Pancreas (tissue), 10 donors: ENCODE measurements at regions not wholly inside any gene's neighbourhood (a gene's known extent, or its start where the extent isn't known, plus 50 kb on each side); places are given as distances from the start of the nearest gene placed in this dataset.
"Not testable (repeated sequence)": the region's sequence is repeated elsewhere in the genome, so short reads cannot be mapped to it uniquely, and the experiment has no call there.

Experiments used
- ATAC-seq, 4 donors: fragments of 200-7000 bp; cut with Tn5 transposase; one replicate each; pipeline versions ENCODE4 v1.8.0 to v1.9.1; 2020; ENCODE audit warnings: mild to moderate bottlenecking in 4 of 4, moderate library complexity in 4 of 4
- DNase-seq, 6 donors: peaks; one replicate each; pipeline ENCODE4 v3.0.0-alpha.2; 2020
- FAIRE-seq: peaks from 2 replicates; lab custom pipeline; 2012; peaks lifted over from hg19 to GRCh38; lab: Jason Lieb, UNC
- H3K27ac ChIP-seq, 4 donors: fragments of 200-600 bp; sonication (generic); 1 replicate in 3 of 4; 2 replicates in 1 of 4; pipeline versions ENCODE4 v1.5.0 to v1.8.0; 2020
- H3K27me3 ChIP-seq, 4 donors: fragments of 200-600 bp; one replicate each; pipeline ENCODE4 v1.8.0; 2021
- H3K36me3 ChIP-seq, 3 donors: fragments of 200-600 bp; sonication (generic) in 1 of 3; one replicate each; pipeline versions ENCODE4 v1.5.0 to v1.8.0; 2020 to 2021
- H3K4me1 ChIP-seq, 3 donors: fragments of 200-600 bp; one replicate each; pipeline ENCODE4 v1.8.0; 2021
- H3K4me3 ChIP-seq, 4 donors: fragments of 200-600 bp; sonication (generic) in 2 of 4; one replicate each; pipeline versions ENCODE4 v1.5.0 to v1.8.0; 2020 to 2021
- H3K9me3 ChIP-seq, 4 donors: fragments of 200-600 bp; one replicate each; pipeline ENCODE4 v1.8.0; 2021
- WGBS, 2 donors: extraction: QIAGEN DNeasy Blood & Tissue Kit; methylation state at CpG; one replicate each; pipeline ENCODE4 v1.1.7; 2013; 5-methylcytosine and 5-hydroxymethylcytosine counted together
- intact Hi-C, 3 donors: fragments of 100-400 bp; cut with DNase I; formaldehyde crosslinking; loops; one replicate each; pipeline versions ENCODE4 v1.11.1 to v1.14.2; 2022
- TF ChIP-seq, protein P1 (sequence below), 4 donors: fragments of 200-600 bp; sonication (generic) in 3 of 4; IDR thresholded peaks; one replicate each; pipeline versions ENCODE4 v1.5.0 to v1.8.0; 2021; ENCODE audit warnings: antibody characterized with exemption in 4 of 4
- donor health status: healthy with polysubstance abuse.
- donor health status: DM: no; HTN: no; CAD: no; lungs with moderate emphysema.
- donor health status: DM: no; HTN: no; CAD: no.
- donor health status: control.
- donor health status: control.
- donor health status: Bipolar disorder and iron deficiency.
- donor health status: DM: yes; HTN: yes; CAD: no.
- donor health status: DM: no; HTN: no; CAD: no.
- donor health status: DM: no; HTN: no; CAD: no.
- donor health status: DM: yes; HTN: yes; CAD: no.

DNA sequence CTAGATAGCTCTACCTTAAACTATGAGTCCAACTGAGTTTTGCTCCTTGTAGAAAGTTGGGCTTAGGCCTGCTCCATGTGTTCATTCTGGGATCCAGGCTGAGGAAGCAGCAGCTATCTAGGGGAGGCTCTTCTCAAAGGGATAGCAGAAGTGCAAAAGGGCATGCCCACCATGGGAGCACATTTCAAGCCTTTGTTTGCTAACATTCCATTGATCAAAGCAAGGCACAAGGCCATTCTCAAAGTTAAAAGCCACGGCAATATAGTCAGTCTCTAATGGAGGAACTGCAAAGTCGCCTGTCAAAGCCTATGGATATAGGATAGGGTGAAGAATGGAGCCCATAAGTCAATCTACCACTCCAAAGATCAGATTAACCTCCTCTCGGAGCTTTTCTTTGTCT, 488.1 kb upstream of the ARX start:
- Histone ChIP-seq H3K4me3 (no peak overlapping the region), H3K4me1 (no peaks in the 10 kb centered on the region), H3K9me3 (no peaks in the 10 kb centered on the region), H3K27me3 (peaks cover 0 to 6% (median 0%) of the 10 kb centered on the region in 4 donors), H3K27ac (no peak overlapping the region), H3K36me3 (no peaks in the 10 kb centered on the region)
- no peak for ATAC-seq
- DNase-seq = no peak
- no peak for FAIRE-seq
- 50 to 53% methylated on average over 3 of the region's 3 CpGs for WGBS, 2 donors
- intact Hi-C loops = no loop called here
- TF ChIP-seq, protein P1, sequence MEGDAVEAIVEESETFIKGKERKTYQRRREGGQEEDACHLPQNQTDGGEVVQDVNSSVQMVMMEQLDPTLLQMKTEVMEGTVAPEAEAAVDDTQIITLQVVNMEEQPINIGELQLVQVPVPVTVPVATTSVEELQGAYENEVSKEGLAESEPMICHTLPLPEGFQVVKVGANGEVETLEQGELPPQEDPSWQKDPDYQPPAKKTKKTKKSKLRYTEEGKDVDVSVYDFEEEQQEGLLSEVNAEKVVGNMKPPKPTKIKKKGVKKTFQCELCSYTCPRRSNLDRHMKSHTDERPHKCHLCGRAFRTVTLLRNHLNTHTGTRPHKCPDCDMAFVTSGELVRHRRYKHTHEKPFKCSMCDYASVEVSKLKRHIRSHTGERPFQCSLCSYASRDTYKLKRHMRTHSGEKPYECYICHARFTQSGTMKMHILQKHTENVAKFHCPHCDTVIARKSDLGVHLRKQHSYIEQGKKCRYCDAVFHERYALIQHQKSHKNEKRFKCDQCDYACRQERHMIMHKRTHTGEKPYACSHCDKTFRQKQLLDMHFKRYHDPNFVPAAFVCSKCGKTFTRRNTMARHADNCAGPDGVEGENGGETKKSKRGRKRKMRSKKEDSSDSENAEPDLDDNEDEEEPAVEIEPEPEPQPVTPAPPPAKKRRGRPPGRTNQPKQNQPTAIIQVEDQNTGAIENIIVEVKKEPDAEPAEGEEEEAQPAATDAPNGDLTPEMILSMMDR (IDR thresholded peaks at IDR 0.05) = no peak

- FAIRE-seq = no peak
- WGBS, 2 donors = 59 to 64% methylated on average over 2 of the region's 2 CpGs
- no peak overlapping the region for H3K27ac ChIP-seq
- no peaks in the 10 kb centered on the region for H3K27me3 ChIP-seq
- DNase-seq = no peak
- no peak for ATAC-seq
- H3K4me1 ChIP-seq = no peaks in the 10 kb centered on the region
- no peaks in the 10 kb centered on the region for H3K9me3 ChIP-seq
- H3K4me3 ChIP-seq = no peak overlapping the region
- TF ChIP-seq, protein P1 (IDR thresholded peaks at IDR 0.05) = no peak
- intact Hi-C loops = no loop called here
- H3K36me3 ChIP-seq = no peaks in the 10 kb centered on the region
These were observed 492.0 kb upstream of the ARX start for GRCh38 chrX:25507801-25508200.

GRCh38 chrX:25519258-25519657, 503.5 kb upstream of the ARX start:
- intact Hi-C loops = no loop called here
- Histone ChIP-seq H3K27me3 (peaks cover 0 to 7% (median 0%) of the 10 kb centered on the region in 4 donors), H3K4me1 (peaks cover 0 to 4% (median 3%) of the 10 kb centered on the region in 3 donors), H3K27ac (no peak overlapping the region), H3K36me3 (no peaks in the 10 kb centered on the region), H3K9me3 (no peaks in the 10 kb centered on the region), H3K4me3 (no peak overlapping the region)
- WGBS, 2 donors = 53 to 64% methylated on average over 2 of the region's 2 CpGs
- ATAC-seq (no peak), FAIRE-seq (no peak), DNase-seq (no peak)
- TF ChIP-seq, protein P1 (IDR thresholded peaks at IDR 0.05) = no peak

- peaks cover 0 to 12% (median 0%) of the 10 kb centered on the region in 4 donors for H3K27me3 ChIP-seq
- H3K4me3 ChIP-seq, ATAC-seq, H3K9me3 ChIP-seq, H3K27ac ChIP-seq, FAIRE-seq, H3K4me1 ChIP-seq, H3K36me3 ChIP-seq, DNase-seq, intact Hi-C loops: not testable (repeated sequence)
- WGBS, 2 donors = 82 to 83% methylated on average over 20 of the region's 20 CpGs
These were observed 506.8 kb upstream of the ARX start for GRCh38 chrX:25522443-25523010.

DNA sequence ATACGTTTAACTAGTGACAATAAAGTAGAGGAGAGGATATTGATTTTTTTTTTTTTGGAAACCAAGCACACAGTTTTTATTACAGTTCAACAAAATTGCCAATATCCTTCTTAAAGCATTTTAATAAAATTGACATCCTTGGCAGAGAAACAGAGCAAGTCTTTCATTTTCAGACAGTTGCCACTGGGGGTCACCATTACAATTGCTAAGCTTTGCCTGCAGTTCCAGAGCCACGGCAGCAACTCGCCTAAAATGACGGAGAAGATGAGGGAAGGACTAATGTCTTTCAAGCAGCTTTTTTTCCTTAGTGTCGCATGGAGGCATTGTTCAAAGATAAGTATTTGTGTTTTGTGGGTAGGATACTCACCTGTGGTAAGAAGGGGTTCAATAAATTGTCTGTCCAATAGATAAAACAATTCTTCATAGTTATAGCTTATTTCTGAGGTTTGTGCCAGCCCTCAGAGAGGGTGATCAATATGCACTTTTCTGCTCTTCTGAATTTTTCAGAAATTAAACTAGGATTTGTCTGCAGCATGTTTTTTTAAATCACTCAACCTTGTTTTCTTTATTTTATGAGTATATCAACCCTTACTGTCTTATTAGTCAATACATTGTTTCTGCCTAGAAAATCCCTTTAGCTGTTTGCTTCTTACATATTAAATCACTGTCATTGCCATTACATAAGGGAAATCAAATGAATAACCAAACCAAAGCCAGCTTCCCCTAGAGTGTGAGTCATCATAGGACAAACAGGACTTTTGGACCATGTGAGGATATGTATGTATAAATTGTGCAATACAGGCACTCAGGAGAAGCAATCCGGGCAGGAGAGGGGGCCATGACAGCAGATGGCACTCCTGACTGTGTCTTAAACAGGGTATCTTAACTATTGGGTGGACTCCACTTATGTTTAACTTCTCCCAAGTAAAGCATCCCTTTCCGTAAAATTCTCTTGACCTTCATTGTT, 508.1 kb upstream of the ARX start:
- intact Hi-C loops = no loop called here
- peak in 2 of 6 donors; percentile 15 to 20 for DNase-seq
- WGBS, 2 donors = 14% methylated on average over 7 of the region's 7 CpGs
- TF ChIP-seq, protein P1 (IDR thresholded peaks at IDR 0.05) = peak in 2 of 4 donors; percentile 21 to 25
- peak; percentile 39 for FAIRE-seq
- Histone ChIP-seq H3K27me3 (peaks cover 0 to 16% (median 0%) of the 10 kb centered on the region in 4 donors), H3K9me3 (no peaks in the 10 kb centered on the region), H3K36me3 (no peaks in the 10 kb centered on the region), H3K27ac (no peak overlapping the region), H3K4me1 (peaks cover 0 to 4% (median 3%) of the 10 kb centered on the region in 3 donors), H3K4me3 (no peak overlapping the region)
- peak; percentile 63 to 91 (median 78) for ATAC-seq
